ENCODE measurements at regions not wholly inside any gene's neighbourhood (a gene's known extent, or its start where the extent isn't known, plus 50 kb on each side); places are given as distances from the start of the nearest gene placed in this dataset.

DNA sequence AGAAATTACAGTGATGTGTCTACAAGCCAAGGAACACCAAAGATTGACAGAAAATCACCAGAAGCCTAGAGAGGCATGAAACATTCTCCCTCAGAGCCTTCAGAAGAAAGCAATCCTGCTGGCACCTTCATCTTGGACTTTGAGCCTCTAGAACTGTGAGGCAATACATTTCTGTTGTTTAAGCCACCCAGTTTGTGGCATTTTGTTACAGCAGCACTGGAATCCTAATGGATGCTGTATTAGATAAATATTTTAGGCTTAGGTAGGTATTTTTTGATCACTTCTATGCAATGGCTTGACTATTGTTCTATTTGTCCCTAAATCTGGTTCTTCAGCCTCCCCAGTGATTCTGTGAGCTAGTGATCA, 453.1 kb downstream of the LTN1 start:
- TF ChIP-seq, protein P1, sequence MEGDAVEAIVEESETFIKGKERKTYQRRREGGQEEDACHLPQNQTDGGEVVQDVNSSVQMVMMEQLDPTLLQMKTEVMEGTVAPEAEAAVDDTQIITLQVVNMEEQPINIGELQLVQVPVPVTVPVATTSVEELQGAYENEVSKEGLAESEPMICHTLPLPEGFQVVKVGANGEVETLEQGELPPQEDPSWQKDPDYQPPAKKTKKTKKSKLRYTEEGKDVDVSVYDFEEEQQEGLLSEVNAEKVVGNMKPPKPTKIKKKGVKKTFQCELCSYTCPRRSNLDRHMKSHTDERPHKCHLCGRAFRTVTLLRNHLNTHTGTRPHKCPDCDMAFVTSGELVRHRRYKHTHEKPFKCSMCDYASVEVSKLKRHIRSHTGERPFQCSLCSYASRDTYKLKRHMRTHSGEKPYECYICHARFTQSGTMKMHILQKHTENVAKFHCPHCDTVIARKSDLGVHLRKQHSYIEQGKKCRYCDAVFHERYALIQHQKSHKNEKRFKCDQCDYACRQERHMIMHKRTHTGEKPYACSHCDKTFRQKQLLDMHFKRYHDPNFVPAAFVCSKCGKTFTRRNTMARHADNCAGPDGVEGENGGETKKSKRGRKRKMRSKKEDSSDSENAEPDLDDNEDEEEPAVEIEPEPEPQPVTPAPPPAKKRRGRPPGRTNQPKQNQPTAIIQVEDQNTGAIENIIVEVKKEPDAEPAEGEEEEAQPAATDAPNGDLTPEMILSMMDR (IDR thresholded peaks at IDR 0.05) = no peak
- no peak for TF ChIP-seq EP300 (IDR thresholded peaks at IDR 0.05)
